HepG2 (cell line): ENCODE measurements at regions not wholly inside any gene's neighbourhood (a gene's known extent, or its start where the extent isn't known, plus 50 kb on each side); places are given as distances from the start of the nearest gene placed in this dataset.

Source experiments
- AGO1 ChIP-seq: fragments of 200-400 bp; formaldehyde crosslinking; IDR thresholded peaks from 2 replicates; pipeline ENCODE4 v1.6.1; 2017; ENCODE audit warnings: mild to moderate bottlenecking, low read depth, low read length, moderate library complexity; ENCODE audit not compliant: poor library complexity, severe bottlenecking
- BRF2 ChIP-seq: sonication (generic); formaldehyde crosslinking; IDR thresholded peaks from 2 replicates; pipeline ENCODE4 v1.8.1; 2022; ENCODE audit warnings: mild to moderate bottlenecking, missing genetic modification reagents
- FLYWCH1 ChIP-seq: sonication (generic); formaldehyde crosslinking; IDR thresholded peaks from 2 replicates; pipeline ENCODE4 v1.8.1; 2023; ENCODE audit warnings: mild to moderate bottlenecking, missing genetic modification reagents
- HOMEZ ChIP-seq: IDR thresholded peaks from 2 replicates; pipeline ENCODE4 v1.6.1; 2016; ENCODE audit warnings: low read depth
- KDM1A ChIP-seq: IDR thresholded peaks from 2 replicates; pipeline ENCODE4 v1.6.1; 2016; ENCODE audit warnings: missing compliant biosample characterization
- NFAT5 ChIP-seq: sonication (generic); formaldehyde crosslinking; IDR thresholded peaks from 2 replicates; pipeline ENCODE4 v1.4.0; 2020; ENCODE audit warnings: missing genetic modification reagents
- PAXIP1 ChIP-seq: sonication (generic); formaldehyde crosslinking; conservative IDR thresholded peaks from 2 replicates; pipeline ENCODE4 v1.4.0; 2020; ENCODE audit warnings: mild to moderate bottlenecking, missing genetic modification reagents, moderate library complexity
- RXRB ChIP-seq: IDR thresholded peaks from 2 replicates; pipeline ENCODE4 v1.6.1; 2016; ENCODE audit warnings: borderline replicate concordance, missing genetic modification reagents, missing compliant biosample characterization
- ZHX2 ChIP-seq, 2 experiments: sonication (generic) in 1 of 2; formaldehyde crosslinking in 1 of 2; IDR thresholded peaks; 2 replicates each; pipeline versions ENCODE4 v1.6.1 to v1.9.0; 2014 to 2022; ENCODE audit warnings: antibody characterized with exemption in 1 of 2, borderline replicate concordance in 1 of 2, inconsistent platforms in 1 of 2, low read depth in 1 of 2, missing genetic modification reagents in 1 of 2

- TF ChIP-seq BRF2 (CRISPR knock-in tag) (no peak), NFAT5 (CRISPR knock-in tag) (no peak), RXRB (peak; percentile 58; the same call in 1 of the 2 replicates), PAXIP1 (0 out of 2 replicates have a peak, but pooled peaks have one; percentile 18), AGO1 (no peak), ZHX2 (IDR thresholded peaks at IDR 0.05; ENCODE audit: low read depth) (no peak), ZHX2 (CRISPR knock-in tag; IDR thresholded peaks at IDR 0.05; ENCODE audit: borderline replicate concordance) (no peak), KDM1A (CRISPR knock-in tag) (0 out of 2 replicates have a peak, but pooled peaks have one; percentile 34), HOMEZ (CRISPR knock-in tag) (0 out of 2 replicates have a peak, but pooled peaks have one; percentile 16), FLYWCH1 (CRISPR knock-in tag) (no peak)
These were observed 71.2 kb upstream of the NBPF3 start (continued) for GRCh38 chr1:21368515-21369289.
